Ovary (tissue), 3 donors: ENCODE measurements at regions not wholly inside any gene's neighbourhood (a gene's known extent, or its start where the extent isn't known, plus 50 kb on each side); places are given as distances from the start of the nearest gene placed in this dataset.

ENCODE experiments used
- CTCF ChIP-seq, 3 donors: fragments of 450-650 bp in 2 of 3; fragments of 200-600 bp in 1 of 3; IDR thresholded peaks; one replicate each; pipeline versions ENCODE4 v1.5.1 to v1.8.0; 2016 to 2022; ENCODE audit warnings: antibody characterized with exemption in 3 of 3, mild to moderate bottlenecking in 1 of 3
- EP300 ChIP-seq: sonication (generic); formaldehyde crosslinking; IDR thresholded peaks from one replicate; pipeline ENCODE4 v1.6.1; 2017; ENCODE audit warnings: antibody characterized with exemption
- POLR2A ChIP-seq: fragments of 450-650 bp; IDR thresholded peaks from one replicate; pipeline ENCODE4 v1.6.1; 2017; ENCODE audit warnings: antibody characterized with exemption, mild to moderate bottlenecking, moderate library complexity
- donor health status: DM: no; HTN: no; CAD: no.

GRCh38 chr3:170750478-170750830 lies 119.5 kb downstream of the RPL22L1 start:
- TF ChIP-seq CTCF (IDR thresholded peaks at IDR 0.05) (no peak), POLR2A (no peak), EP300 (no peak)
